ENCODE measurements at regions not wholly inside any gene's neighbourhood (a gene's known extent, or its start where the extent isn't known, plus 50 kb on each side); places are given as distances from the start of the nearest gene placed in this dataset.

DNA sequence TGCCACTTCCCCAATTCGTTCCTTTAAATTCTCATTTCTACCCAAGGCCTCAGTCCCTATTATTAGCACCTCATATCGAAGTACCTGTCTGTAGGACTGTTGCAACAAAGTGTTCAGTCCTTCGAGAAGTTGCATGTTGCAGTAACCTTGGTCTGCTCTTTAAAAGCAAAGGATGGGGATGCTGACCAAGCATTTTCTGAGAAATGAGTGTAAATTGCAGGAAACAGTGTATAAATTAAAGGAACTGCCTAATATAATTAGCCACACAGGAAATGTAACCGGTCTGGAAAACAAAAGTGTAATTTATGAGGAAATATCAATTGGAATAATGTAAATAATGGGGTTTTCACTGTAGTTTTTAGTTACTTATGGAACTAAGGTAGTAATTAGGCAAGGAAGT, 261.9 kb upstream of the ARID1B start:
- Mint-ChIP-seq H3K36me3 (peaks cover 2% of the 10 kb centered on the region), H3K9me3 (peaks cover 8% of the 10 kb centered on the region), H3K27me3 (peaks cover 7% of the 10 kb centered on the region), H3K4me1 (no peaks in the 10 kb centered on the region), H3K27ac (no peak overlapping the region), H3K4me3 (no peak overlapping the region)
- POLR2A ChIA-PET: no interaction called here
- DNase-seq: no peak
- ATAC-seq (ENCODE audit: low read depth): no peak

DNA sequence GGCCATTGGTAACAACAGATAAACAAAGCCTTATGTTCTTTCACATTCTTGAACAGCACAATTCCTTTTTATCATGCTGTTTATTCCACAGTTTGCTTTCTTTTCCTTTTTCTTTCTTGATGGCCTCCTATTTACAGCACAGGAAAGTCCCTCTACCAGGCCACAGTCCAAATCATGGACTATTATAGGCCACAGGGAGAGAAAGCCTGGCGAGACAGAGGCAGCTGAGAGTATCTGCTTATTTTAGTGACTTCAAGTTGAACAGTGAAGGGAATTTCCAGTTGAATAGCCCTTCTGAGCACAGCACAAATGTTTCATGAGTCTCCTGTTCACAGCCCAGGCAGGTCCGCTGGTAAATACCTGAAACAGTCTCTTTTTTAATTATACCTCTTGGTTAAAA, 263.7 kb upstream of the ARID1B start:
- Mint-ChIP-seq H3K27me3 (peaks cover 10% of the 10 kb centered on the region), H3K27ac (no peak overlapping the region), H3K4me1 (peaks cover 5% of the 10 kb centered on the region), H3K4me3 (no peak overlapping the region), H3K36me3 (peaks cover under 1% of the 10 kb centered on the region), H3K9me3 (peaks cover under 1% of the 10 kb centered on the region)
- ATAC-seq (ENCODE audit: low read depth) (no peak), DNase-seq (no peak)
- POLR2A ChIA-PET: no interaction called here

DNA sequence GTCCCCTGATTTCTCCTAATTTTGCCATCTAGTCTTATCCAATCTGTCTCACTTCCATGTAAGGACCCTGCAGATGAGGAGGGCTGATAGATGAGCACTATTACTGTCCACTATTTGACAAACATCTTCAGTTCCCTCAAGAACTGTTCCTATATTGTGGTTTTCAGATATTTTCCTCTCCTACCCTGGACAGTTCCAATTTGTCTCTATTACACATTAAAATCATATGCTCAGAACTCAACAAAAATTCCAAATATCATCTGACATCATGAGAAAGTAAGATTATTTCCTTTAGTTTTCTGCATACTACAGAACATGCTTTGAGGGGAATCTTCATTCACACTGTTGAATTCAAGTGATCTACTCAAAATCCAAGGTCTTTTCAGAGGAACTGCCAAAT, 265.6 kb upstream of the ARID1B start:
- peaks cover 5% of the 10 kb centered on the region for H3K4me1 Mint-ChIP-seq
- no peaks in the 10 kb centered on the region for H3K9me3 Mint-ChIP-seq
- peaks cover 10% of the 10 kb centered on the region for H3K27me3 Mint-ChIP-seq
- H3K36me3 Mint-ChIP-seq: no peaks in the 10 kb centered on the region
- POLR2A ChIA-PET: no interaction called here
- ATAC-seq (ENCODE audit: low read depth): no peak
- no peak for DNase-seq
- no peak overlapping the region for H3K27ac Mint-ChIP-seq
- H3K4me3 Mint-ChIP-seq: no peak overlapping the region

DNA sequence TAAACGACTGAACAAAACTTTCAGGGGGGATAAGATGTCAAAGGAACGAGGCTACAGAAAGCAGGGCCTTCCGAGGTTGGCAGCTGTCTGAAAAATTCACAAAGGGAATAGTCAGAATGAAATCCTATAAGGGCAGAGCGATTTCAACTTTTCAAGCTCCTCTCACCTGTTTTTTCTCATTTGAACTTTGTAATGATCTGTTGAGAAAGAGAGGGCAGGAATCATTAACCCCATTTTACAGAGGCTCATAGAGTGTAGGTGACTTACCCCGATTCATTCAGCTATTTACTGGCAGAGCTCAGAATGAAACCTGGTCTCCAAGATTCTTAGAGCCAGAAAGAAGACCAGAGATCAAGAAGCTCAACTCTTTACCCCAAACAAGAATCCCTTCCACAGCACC, 266.1 kb upstream of the ARID1B start:
- no peaks in the 10 kb centered on the region for H3K9me3 Mint-ChIP-seq
- peaks cover 10% of the 10 kb centered on the region for H3K27me3 Mint-ChIP-seq
- H3K36me3 Mint-ChIP-seq: no peaks in the 10 kb centered on the region
- ATAC-seq (ENCODE audit: low read depth): no peak
- no peak overlapping the region for H3K4me3 Mint-ChIP-seq
- H3K4me1 Mint-ChIP-seq: peaks cover 5% of the 10 kb centered on the region
- no peak for DNase-seq
- POLR2A ChIA-PET: no interaction called here
- H3K27ac Mint-ChIP-seq: no peak overlapping the region

DNA sequence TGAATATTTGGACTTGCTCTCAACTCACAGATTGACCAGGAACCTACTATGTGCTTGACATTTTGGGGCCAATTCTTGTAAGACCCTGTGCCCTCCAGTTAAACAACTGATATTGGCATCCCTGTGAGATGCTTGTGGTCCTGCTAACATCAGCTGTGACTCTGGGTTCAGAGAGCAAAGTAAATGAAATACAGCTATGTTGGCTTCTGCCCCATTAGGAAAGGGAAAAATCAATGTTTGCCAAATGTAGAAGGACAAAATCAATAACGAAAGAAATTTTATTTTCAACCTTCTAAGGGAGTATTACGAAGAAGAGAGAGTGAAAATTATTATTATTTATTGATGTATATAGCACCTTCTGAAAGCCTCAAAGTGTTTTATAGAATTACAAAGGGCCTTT, 266.9 kb upstream of the ARID1B start:
- peaks cover 10% of the 10 kb centered on the region for H3K27me3 Mint-ChIP-seq
- H3K4me3 Mint-ChIP-seq: no peak overlapping the region
- H3K36me3 Mint-ChIP-seq: no peaks in the 10 kb centered on the region

DNA sequence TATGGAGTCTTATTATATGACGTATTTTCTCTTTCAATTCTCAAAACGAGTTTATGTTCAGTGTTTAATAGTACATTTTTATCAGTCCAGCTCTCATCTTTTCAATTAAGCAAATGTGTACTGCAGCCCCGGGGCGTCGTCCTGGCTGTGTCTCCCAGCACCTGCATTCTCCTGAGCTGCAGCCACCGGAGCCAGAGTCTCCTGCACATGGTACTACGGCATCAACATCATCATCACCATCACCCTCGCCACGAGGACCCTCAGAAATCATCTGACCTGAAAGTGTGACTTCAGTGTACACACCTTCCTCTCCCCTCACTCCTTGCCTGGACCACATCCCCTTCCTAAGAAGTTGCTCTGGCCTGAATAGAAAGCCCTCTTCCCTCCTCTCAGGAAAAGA, 267.7 kb upstream of the ARID1B start:
- Mint-ChIP-seq H3K9me3 (peaks cover 2% of the 10 kb centered on the region), H3K27ac (no peak overlapping the region), H3K36me3 (no peaks in the 10 kb centered on the region), H3K27me3 (peaks cover 10% of the 10 kb centered on the region), H3K4me1 (peaks cover 5% of the 10 kb centered on the region), H3K4me3 (no peak overlapping the region)
- ATAC-seq (ENCODE audit: low read depth) (no peak), DNase-seq (no peak)
- POLR2A ChIA-PET: no interaction called here

More for the DNA sequence above, 266.9 kb upstream of the ARID1B start:
- H3K27ac Mint-ChIP-seq: no peak overlapping the region
- POLR2A ChIA-PET: no interaction called here
- peaks cover 5% of the 10 kb centered on the region for H3K4me1 Mint-ChIP-seq
- ATAC-seq (ENCODE audit: low read depth) (no peak), DNase-seq (no peak)
- H3K9me3 Mint-ChIP-seq: no peaks in the 10 kb centered on the region

DNA sequence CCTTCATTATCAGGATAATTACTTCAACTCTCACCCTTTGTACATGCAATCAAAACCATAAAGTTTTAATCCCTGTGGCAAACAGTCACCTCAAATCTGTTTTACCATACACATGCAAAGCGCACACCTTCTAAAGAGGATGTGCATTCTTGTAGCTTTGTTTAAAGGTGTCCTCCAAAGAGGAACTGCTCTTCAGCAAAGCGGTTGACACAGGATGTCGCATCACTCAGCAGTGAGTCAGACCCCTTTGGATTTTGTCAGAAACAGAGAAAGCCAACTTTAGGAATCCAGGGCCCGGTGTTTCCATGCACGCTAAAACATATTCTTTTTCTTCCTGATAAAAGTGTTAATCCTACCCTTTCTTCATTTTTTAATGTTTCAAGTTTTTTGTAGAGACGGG, 268.3 kb upstream of the ARID1B start:
- Mint-ChIP-seq H3K9me3 (peaks cover 2% of the 10 kb centered on the region), H3K36me3 (no peaks in the 10 kb centered on the region), H3K4me3 (no peak overlapping the region), H3K27me3 (peaks cover 10% of the 10 kb centered on the region), H3K27ac (no peak overlapping the region), H3K4me1 (peaks cover 5% of the 10 kb centered on the region)
- POLR2A ChIA-PET: interaction anchor here (0.5 kb wide), 1 partner anchor 230 kb away, joined by 3 read pairs; no protein-coding TSS in a partner anchor
- peak; percentile 80 for ATAC-seq (ENCODE audit: low read depth)
- DNase-seq: no peak

DNA sequence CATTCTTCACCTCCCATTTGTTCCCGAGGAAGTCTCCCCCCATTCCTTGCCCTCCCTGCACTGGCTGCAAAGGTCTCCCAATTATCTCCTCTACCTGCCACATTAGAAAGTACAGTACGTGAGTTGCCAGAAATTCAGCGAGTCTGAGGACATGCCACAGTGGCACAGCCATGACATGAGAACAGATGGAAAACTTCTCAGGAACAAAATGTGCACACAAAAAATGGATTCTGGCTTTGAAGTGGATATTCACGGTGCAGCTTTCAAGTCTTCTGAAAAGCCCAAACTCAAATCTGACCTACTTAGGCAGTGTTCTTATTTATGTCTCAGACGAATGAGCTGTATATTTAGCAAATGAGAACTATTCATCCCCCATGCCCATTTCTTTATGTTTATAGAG, 269.1 kb upstream of the ARID1B start:
- Mint-ChIP-seq H3K36me3 (no peaks in the 10 kb centered on the region), H3K9me3 (peaks cover 2% of the 10 kb centered on the region), H3K27me3 (peaks cover 10% of the 10 kb centered on the region), H3K27ac (no peak overlapping the region), H3K4me1 (peaks cover 5% of the 10 kb centered on the region), H3K4me3 (no peak overlapping the region)
- no peak for ATAC-seq (ENCODE audit: low read depth)
- DNase-seq: no peak
- POLR2A ChIA-PET: no interaction called here

DNA sequence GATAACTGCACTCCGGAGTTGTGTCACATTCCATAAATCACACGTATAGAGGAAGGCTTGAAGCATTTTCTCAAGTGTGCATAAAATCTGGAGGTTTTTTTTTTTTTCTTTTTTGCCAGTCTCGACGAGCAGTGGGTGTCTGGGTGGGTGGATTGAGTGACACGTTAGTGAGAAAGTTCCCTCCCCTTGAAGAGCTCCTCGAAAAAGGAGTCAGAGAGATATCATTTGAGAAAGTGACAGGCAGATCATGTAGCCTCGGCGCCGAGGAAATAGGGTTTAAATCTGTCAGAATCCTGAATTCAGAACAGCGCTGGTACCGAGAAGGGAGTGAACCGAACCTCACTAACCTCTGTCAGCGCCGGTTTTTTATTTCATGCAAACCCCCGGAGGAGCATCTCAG, 269.5 kb upstream of the ARID1B start:
- peaks cover 2% of the 10 kb centered on the region for H3K9me3 Mint-ChIP-seq
- no peak overlapping the region for H3K27ac Mint-ChIP-seq
- peaks cover 5% of the 10 kb centered on the region for H3K4me1 Mint-ChIP-seq
- POLR2A ChIA-PET: no interaction called here
- ATAC-seq (ENCODE audit: low read depth) (no peak), DNase-seq (no peak)
- no peaks in the 10 kb centered on the region for H3K36me3 Mint-ChIP-seq
- peaks cover 10% of the 10 kb centered on the region for H3K27me3 Mint-ChIP-seq
- H3K4me3 Mint-ChIP-seq: no peak overlapping the region

DNA sequence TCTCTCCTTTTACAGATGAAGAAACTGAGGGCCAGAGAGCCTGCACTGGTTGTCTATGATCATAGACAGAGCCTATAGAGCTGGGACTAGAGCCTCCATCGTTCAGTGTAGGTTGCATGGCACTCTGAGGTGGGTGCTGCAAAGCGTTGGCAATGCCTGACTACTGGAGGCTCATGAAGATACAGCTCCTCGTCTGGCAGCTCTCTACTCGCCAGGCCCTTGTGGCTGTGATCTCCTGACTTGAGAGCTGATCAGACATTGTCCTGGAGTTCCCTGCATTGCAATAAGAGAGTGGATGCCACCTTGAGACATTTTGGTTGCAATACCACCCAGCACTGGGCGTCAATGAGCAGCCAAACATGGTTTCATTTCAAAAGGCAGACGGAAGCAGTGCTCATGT, 270.1 kb upstream of the ARID1B start:
- Mint-ChIP-seq H3K4me1 (peaks cover 5% of the 10 kb centered on the region), H3K27ac (no peak overlapping the region), H3K36me3 (no peaks in the 10 kb centered on the region), H3K9me3 (peaks cover 2% of the 10 kb centered on the region), H3K27me3 (peaks cover 10% of the 10 kb centered on the region), H3K4me3 (no peak overlapping the region)
- no peak for ATAC-seq (ENCODE audit: low read depth)
- DNase-seq: no peak
- POLR2A ChIA-PET: no interaction called here

DNA sequence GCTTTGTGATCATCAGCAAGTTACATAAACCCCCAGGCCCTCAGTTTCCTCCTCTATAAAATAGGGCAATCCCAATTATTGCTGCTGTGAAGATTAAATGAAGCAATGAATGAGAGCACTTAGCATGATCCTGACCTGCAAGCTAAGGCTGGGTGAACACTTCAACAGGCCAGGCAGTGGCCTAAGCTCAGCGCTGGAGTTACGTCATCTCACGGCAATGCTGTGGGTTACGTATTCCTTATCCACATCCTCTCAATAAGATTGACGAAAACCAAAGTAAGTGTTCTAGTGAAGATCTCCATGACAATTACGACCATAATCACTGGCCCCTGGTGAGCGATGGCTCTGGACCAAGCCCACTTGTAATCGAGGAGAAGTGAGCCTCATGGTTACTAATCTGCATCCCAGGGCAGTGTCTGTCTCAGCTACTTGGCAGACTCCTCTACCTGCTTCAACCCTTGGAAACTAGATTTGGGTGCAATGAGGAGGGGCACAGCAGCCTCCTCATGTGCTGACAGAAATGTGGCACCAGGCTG, 274.1 kb upstream of the ARID1B start:
- Mint-ChIP-seq H3K4me1 (no peaks in the 10 kb centered on the region), H3K9me3 (peaks cover 2% of the 10 kb centered on the region), H3K36me3 (no peaks in the 10 kb centered on the region), H3K27ac (no peak overlapping the region), H3K4me3 (no peak overlapping the region), H3K27me3 (no peaks in the 10 kb centered on the region)
- POLR2A ChIA-PET: no interaction called here
- DNase-seq: no peak
- ATAC-seq (ENCODE audit: low read depth): no peak

DNA sequence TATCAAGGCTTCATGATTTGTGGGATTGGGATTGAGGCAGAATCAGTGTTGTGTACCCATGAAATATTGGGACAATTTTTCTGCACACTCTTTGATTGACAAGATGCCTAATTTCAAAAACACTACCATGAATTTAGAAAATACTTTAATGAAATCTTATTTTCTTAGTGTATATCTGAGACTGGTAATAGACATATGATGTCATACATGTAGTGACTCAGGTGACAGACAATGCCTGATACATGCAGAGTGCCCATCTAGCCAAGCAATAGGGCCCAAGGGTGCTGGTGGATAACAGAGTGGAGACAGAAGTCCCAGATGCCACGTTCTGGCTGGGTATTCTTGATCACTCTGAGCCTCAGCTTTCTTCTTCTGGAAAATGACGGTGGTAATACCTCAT, 279.6 kb upstream of the ARID1B start:
- Mint-ChIP-seq H3K27ac (no peak overlapping the region), H3K4me3 (no peak overlapping the region), H3K9me3 (no peaks in the 10 kb centered on the region), H3K4me1 (no peaks in the 10 kb centered on the region), H3K27me3 (peaks cover 6% of the 10 kb centered on the region), H3K36me3 (no peaks in the 10 kb centered on the region)
- no peak for ATAC-seq (ENCODE audit: low read depth)
- no peak for DNase-seq
- POLR2A ChIA-PET: no interaction called here

DNA sequence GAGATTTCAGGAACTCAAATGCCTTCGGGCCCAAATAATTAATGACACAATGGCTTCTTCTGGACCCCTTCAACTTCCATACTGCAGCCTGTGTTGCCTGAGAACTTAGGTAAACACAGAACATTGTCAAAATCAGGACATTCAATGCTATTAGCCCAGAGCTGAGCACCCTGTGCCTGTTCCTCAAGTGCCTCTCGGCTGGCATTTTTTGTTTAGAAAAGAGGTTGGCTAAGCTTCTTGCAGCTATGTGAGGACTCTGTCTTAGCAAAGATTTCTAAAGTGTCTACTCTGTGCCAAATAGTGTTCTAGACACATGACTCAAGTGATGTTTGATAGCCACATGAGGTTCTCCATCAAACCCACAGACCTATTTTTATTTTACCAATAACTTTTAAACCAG, 289.3 kb upstream of the ARID1B start:
- no peaks in the 10 kb centered on the region for H3K4me1 Mint-ChIP-seq
- H3K27me3 Mint-ChIP-seq: no peaks in the 10 kb centered on the region
- no peak for ATAC-seq (ENCODE audit: low read depth)
- no peak overlapping the region for H3K27ac Mint-ChIP-seq
- DNase-seq: no peak
- no peaks in the 10 kb centered on the region for H3K36me3 Mint-ChIP-seq
- no peak overlapping the region for H3K4me3 Mint-ChIP-seq
- POLR2A ChIA-PET: no interaction called here
- peaks cover 2% of the 10 kb centered on the region for H3K9me3 Mint-ChIP-seq

DNA sequence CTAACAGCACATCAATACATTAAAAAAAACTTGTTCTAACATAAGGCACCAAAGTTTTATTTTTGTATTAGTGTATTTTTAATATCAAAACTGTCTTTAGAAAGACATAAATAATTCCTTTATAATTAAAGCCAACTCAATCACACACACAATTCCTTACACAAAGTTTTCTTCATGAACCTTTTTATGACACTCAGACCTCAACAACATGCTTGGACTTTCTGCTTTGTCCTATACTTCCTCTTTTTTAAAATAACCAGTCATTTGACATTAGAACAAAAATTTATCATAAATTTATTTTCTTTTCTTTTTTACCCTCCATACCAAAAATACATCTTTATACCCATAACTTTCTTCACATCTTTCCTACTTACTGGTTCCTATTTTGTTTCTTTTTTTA, 292.0 kb upstream of the ARID1B start:
- Mint-ChIP-seq H3K9me3 (peaks cover 2% of the 10 kb centered on the region), H3K27ac (no peak overlapping the region), H3K4me1 (no peaks in the 10 kb centered on the region), H3K36me3 (no peaks in the 10 kb centered on the region), H3K27me3 (no peaks in the 10 kb centered on the region), H3K4me3 (no peak overlapping the region)
- ATAC-seq (ENCODE audit: low read depth) (no peak), DNase-seq (no peak)
- POLR2A ChIA-PET: no interaction called here

DNA sequence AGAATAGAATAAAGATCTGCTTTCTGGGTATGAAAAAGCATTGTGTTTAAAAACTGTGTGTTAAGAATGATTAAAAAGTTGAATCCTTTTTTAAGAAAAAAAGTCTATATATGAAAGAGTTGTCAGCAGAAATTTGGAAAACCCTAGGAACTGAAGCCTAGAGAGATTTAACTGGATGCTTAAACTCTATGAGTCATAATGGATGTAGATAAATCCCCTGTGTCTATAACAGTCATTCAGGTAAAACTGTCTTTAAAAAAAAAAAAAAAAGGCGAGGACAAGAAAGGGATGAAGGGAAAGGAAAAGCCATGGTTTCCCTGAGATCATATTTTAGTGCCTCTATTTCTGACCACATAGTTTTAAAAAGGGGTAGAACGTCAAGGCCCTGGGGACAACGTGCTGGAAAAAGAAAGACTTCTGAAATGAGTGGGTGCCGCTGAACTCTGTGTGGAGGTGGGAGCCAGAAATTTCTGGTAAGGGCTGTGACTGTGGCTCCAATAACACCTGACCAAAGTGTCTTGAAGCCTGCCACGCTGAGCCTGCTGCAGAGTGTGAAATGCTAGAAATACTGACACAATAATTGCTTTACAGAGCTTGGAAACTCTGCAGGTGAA, 302.6 kb upstream of the ARID1B start:
- ATAC-seq (ENCODE audit: low read depth) (no peak), DNase-seq (no peak)
- Mint-ChIP-seq H3K9me3 (peaks cover 6% of the 10 kb centered on the region), H3K36me3 (peaks cover 5% of the 10 kb centered on the region), H3K27ac (no peak overlapping the region), H3K4me3 (no peak overlapping the region), H3K4me1 (peaks cover 4% of the 10 kb centered on the region), H3K27me3 (no peaks in the 10 kb centered on the region)
- POLR2A ChIA-PET: no interaction called here

Measured in activated naive CD8-positive, alpha-beta T cell treated with anti-CD3 and anti-CD28 coated beads, Interleukin-2, amount 10 ng/mL, durations not matched to agents 7 days and 5 days (primary cell).